DMS153 treated with DMSO at 0.1 percent for 48 hours (cell line): ENCODE measurements at regions not wholly inside any gene's neighbourhood (a gene's known extent, or its start where the extent isn't known, plus 50 kb on each side); places are given as distances from the start of the nearest gene placed in this dataset.

Experiments
- DNase-seq: peaks from one replicate; lab custom pipeline; 2025; ENCODE audit not compliant: unreplicated experiment; lab: John Stamatoyannopoulos, UW

DNA sequence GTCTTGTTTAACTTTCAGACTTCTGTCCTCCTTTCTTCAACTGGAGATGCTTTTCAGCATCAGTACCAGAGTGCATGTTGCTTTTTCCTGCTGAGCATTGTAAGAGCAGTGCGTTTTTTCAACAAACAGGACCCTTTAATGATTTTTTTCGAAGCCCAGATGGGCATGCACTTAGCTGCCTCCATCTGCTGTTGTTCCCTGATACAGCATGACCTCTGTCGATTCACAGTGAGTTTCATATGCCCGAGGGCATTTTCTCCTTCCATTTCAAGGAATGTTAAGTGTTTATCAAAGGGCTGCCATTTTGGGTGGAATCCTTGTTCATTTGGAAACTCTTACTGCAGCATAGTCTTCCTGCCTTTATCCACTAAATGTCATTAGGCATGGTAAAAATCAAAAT lies 428.6 kb downstream of the DTHD1 start:
- DNase-seq = no peak

GRCh38 chr4:36712013-36712412 lies 430.6 kb downstream of the DTHD1 start:
- DNase-seq = no peak

GRCh38 chr4:36716874-36717273 lies 435.5 kb downstream of the DTHD1 start:
- DNase-seq = no peak

GRCh38 chr4:36719425-36719824 lies 438.0 kb downstream of the DTHD1 start:
- no peak for DNase-seq

DNA sequence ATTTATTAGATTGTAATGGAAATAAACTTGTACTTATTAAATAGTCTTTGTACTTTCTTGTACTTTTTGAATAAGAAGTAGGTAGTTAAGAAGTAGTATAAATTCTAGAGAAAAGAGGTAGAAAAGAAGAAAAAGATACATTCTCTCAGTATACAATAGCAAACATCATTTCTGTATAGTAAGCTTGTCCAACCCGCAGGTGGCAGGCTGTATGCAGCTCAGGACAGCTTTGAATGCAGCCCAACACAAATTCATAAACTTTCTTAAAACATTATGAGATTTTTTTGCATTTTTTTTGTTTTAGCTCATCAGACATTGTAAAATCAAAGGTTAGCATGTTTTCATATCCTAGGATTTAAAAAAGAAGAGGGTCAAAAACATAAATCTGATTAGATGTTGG lies 441.6 kb downstream of the DTHD1 start:
- no peak for DNase-seq

- DNase-seq = peak; percentile 1
These were observed 452.9 kb downstream of the DTHD1 start for GRCh38 chr4:36734334-36734733.

GRCh38 chr4:36737691-36738090 lies 456.3 kb downstream of the DTHD1 start:
- no peak for DNase-seq

DNA sequence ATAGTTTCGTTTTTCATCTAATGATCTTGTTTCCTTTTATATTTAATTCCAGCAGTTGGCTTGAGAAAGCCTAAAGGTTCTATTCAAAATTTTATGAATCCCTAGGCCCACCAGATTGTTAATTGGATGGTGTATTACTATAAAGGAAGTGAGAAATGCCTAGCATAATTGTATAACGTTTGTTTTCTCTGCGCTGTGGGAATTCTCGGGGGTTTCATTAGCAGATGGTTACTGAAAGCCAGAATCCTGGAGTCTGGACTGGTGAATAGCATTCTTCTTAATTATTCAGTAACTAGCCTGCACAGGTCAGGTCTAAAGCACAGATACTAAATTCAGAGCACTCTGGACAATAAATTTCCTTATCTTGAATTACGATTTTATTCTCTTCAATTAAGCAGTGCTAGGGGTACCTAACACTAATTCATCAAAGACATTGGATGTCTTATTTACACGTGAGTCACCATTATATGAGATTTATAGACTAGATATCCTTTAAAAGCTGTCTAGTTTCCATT lies 459.4 kb downstream of the DTHD1 start:
- peak; percentile 46 for DNase-seq

GRCh38 chr4:36747277-36748129 lies 466.1 kb downstream of the DTHD1 start:
- DNase-seq = no peak

GRCh38 chr4:36753048-36753447 lies 471.6 kb downstream of the DTHD1 start:
- DNase-seq = no peak

- no peak for DNase-seq
These were observed 476.3 kb downstream of the DTHD1 start for GRCh38 chr4:36757580-36758311.

DNA sequence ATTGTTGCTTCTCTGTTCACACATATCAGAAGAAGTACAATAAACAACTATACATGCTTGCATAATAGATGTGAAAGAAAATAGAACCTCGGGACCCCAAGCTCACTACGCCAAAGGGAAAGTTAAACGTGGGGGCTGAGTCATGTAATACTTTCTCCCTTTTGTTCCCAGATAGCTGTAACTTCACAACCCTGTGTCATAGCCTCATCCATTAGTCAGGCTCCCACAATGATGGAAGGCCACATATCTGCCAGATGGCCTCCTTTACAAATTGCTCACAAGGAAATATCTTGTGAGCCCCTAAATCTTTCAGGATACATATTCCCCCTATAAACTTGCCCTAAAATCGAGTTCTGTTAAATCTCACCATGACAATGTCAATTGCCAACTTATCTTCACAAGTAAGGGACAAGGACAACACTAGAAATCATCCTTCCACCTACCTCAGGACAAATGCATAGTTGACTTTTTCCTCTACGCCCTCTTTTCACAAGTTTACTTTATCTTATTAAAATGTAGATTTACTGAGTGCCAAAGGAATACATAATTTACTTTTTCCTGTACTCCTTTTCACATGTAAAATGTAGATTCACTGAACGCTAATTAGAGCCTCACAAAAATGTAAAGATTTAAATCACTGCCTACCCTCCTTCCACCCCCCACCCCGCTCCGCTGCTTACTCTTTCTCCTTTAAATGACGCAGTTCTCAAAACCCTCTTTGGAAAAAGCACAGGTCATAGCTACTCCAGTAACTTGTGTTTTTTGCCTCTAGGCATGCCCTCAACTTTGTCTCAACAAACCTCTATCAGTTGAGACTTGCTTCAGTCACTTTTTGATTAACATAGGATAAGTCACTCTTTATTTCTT lies 477.1 kb downstream of the DTHD1 start:
- DNase-seq = no peak

GRCh38 chr4:36761607-36762006 lies 480.2 kb downstream of the DTHD1 start:
- no peak for DNase-seq

DNA sequence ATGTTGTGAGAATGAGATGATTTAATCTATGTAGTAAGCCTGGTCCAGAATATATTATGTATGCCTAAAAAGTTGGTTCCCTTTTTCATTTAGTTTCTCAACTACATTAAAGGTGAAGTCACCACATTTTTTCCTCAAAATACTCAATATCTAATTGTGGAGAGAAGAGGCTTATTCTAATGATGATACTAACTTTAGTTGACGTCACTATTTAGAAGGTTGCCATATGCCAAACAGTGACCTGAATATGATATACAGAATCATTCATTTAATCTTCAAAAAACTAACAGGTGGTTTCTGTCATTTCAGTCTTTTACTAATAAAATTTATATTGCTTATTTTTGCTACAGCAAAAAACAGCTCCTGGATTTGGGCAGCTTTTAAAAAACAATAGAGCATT lies 480.7 kb upstream of the NWD2 start:
- no peak for DNase-seq

DNA sequence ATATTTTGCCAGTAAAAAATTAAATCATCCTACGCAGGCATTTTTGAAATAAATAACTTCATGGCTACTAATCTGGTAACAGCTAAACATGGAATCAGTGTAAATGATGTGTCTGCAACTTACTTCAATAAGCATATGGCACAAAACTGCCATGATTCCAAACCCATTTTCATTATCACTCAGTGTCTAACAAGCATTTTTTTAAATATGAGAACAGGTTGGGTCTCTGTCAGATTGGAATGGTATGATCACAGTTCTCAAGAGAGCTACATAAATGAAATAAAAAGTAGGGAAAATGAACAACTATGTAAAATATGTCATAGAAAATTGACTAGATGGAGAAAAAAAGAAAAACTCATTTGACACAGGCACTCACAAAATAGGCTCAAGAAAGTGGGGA lies 476.9 kb upstream of the NWD2 start:
- no peak for DNase-seq

GRCh38 chr4:36771411-36772153 lies 473.0 kb upstream of the NWD2 start:
- DNase-seq = no peak

- DNase-seq = no peak
These were observed 472.4 kb upstream of the NWD2 start for GRCh38 chr4:36772154-36772516.

- DNase-seq = no peak
These were observed 471.1 kb upstream of the NWD2 start for GRCh38 chr4:36773467-36773866.

- no peak for DNase-seq
These were observed 469.0 kb upstream of the NWD2 start for GRCh38 chr4:36775544-36775943.

GRCh38 chr4:36779601-36780000 lies 464.9 kb upstream of the NWD2 start:
- DNase-seq = no peak

GRCh38 chr4:36785973-36786372 lies 458.6 kb upstream of the NWD2 start:
- peak; percentile 17 for DNase-seq
